NCI-H1436 treated with DMSO at 0.1 percent for 48 hours (cell line): ENCODE measurements at regions not wholly inside any gene's neighbourhood (a gene's known extent, or its start where the extent isn't known, plus 50 kb on each side); places are given as distances from the start of the nearest gene placed in this dataset.
"Not testable (repeated sequence)": the region's sequence is repeated elsewhere in the genome, so short reads cannot be mapped to it uniquely, and the experiment has no call there.

Experiments used
- DNase-seq: peaks from one replicate; lab custom pipeline; 2025; lab: John Stamatoyannopoulos, UW

DNA sequence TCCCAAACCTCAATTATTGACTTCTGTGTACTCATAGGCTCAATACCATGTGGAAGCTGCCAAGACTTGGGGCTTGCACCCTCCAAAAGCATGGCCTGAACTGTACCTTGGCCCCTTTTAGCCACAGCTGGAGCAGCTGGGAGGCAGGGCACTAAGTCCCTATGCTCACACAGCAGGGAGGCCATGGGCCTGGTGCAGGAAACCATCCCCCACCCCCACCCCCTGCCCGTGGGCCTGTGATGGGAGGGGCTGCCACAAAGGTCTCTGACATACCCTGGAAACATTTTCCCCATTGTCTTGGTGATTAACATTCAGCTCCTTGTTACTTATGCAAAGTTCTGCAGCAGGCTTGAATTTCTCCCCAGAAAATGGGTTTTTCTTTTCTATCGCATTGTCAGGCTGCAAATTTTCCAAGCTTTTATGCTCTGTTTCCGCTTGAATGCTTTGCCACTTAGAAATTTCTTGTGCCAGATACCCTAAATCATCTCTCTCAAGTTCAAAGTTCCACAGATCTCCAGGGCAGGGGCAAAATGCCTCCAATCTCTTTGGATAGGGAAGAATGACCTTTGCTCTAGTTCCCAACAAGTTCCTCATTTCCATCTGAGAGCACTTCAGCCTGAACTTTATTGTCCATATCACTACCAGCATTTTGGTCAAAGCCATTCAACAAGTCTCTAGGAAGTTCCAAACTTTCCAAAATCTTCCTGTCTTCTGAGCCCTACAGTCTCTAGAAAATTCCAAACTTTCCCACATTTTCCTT is 141.8 kb downstream of the AHR start:
- not testable (repeated sequence) for DNase-seq

DNA sequence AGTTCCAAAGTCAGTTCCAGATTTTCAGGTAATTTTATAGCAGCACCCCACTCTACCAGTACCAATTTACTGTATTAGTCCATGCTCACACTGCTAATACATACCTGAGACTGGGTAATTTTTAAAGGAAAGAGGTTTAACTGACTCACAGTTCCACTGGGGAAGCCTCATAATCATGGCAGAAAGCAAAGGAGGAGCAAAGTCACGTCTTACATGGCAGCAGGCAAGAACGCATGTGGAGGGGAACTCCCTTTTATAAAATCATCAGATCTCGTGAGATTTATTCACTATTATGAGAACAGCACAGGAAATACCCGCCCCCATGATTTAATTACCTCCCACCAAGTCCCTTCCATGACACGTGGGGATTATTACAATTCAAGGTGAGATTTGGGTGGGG is 142.4 kb downstream of the AHR start:
- DNase-seq, result no peak

DNA sequence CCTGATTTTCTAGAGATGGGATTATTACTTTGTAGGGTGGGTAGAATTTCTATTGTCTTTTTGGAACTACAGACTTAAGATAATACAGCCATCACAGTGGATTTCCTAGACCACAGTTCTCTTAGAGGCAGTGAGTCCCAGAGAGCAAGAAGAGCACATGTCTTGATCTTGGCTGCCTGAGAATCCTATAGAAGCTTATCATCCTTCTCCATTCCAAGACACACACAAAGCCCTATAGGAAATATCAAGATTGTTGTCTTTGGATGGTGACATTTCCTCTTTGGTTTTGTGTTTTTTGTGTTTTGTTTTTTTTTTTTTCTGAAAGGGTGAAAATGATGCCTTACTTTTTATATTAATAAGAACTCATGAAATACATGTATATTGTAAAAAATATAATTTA is 143.1 kb downstream of the AHR start:
- DNase-seq, result no peak

DNA sequence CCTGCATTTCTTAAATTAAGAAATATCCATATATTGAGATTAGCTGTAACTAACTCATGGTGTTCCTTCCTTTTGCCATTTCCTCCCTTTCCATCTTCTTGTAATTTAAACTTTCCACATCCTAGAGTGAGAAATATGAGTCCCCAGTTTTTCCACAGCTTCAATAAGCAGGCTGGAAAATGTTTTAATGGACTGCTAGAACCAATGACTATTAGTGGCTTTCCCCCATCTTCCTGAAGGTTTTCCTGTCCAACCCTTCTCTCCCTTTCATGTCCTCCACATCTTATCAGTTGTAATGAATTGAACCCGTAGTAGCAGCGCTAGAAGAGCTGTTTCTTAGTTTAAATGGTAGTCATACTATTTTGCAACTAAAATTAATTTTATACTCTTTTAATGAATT is 145.7 kb downstream of the AHR start:
- no peak for DNase-seq

DNA sequence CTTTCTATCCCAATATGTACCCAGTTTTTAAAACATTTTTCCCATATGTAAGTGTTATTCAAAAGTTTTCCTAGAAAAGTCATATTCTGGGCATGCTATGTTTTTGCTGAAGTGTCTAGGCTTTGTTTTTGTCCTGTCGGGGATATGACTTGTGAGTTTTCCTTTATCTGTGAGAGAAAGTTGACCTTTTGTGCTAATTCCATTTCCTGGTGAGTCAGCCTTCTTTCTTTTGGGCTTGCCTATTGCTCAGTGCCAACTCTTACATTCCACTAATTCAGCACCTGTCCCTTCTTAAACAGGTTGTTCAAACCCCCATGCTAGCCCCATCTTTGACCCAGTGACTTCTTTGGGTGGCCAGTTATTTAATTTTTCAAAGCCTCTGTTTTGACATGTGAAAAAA is 146.2 kb downstream of the AHR start:
- no peak for DNase-seq

DNA sequence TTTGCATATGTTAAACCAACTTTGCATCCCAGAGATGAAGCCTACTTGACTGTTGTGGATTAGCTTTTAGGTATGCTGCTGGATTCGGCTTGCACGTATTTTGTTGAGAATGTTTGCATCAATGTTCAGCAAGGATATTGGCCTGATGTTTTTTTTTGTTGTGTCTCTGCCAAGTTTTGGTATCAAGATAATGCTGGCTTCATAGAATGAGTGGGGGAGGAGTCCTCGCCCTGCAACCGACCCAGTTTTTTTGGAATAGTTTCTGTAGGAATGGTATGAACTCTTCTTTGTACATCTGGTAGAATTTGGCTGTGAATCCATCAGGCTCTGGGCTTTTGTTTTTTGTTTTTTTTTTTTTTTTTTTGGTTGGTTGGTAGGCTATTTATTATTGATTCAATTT is 147.9 kb downstream of the AHR start:
- DNase-seq, result no peak

DNA sequence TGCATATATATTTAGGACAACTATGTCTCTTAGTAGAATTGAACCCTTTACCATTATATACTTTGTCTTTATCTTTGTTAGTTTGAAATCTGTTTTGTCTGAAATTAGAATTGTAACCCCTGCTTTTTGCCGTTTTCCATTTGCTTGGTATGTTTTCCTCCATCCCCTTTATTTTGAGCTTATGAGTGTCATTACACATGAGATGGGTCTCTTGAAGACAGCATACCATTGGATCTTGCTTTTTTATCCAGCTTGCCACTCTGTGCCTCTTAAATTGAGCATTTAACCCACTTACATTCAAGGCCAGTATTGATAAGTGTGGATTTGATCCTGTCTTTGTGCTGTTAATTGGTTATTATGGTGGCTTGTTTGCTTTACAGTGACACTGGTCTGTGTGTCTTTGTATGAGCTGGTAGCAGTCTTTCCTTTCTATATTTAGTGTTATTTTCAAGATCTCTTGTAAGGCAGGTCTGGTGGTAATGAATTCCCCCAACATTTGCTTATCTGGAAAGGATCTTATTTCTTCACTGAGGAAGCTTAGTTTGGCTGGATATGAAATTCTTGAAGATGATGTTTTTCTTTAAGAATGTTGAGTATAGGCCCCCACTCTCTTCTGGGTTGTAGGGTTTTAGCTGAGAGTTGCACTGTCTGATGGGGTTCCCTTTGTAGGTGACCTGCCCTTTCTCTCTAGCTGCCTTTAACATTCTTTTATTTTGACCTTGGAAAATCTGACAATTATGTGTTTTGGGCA is 149.5 kb downstream of the AHR start:
- DNase-seq, result no peak

DNA sequence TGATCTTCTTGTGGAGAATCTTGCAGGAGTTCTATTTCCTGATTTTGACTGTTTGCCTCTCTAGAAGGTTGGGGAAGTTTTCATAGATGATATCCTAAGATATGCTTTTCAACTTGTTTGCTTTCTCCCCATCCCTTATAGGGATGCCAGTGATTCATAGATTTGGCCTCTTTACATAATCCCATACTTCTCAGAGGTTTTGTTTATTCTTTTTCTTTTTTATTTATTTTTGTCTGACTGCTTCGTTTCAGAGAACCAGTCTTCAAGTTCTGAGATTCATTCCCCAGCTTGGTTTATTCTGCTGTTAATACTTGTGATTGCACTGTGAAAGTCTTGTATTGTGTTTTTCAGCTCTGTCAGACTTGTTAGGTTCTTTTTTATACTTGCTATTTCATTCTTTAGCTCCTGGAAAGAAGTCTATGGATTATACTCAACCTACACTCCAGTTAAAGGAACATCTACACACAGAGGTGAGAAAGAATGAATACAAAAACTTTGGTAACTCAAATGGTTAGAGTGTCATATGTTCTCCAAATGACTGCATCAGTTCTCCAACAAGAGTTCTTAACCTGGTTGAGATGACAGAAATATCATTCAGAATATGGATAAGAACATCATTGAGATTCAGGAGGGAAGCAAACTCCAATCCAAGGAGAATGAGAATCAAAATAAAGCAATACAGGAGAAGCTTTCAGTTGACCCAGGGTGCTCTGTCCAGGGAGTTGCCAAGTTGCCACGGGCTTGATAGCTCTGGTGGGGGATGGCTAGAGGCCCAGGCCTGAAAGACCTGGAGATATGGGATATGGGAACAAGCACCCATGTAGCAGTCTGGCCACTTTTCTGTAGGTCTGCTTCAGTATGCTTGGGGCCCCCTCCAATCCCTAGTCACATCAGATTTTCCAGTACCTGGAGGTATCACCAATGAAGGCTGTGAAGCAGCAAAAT is 150.3 kb downstream of the AHR start:
- no peak for DNase-seq

DNA sequence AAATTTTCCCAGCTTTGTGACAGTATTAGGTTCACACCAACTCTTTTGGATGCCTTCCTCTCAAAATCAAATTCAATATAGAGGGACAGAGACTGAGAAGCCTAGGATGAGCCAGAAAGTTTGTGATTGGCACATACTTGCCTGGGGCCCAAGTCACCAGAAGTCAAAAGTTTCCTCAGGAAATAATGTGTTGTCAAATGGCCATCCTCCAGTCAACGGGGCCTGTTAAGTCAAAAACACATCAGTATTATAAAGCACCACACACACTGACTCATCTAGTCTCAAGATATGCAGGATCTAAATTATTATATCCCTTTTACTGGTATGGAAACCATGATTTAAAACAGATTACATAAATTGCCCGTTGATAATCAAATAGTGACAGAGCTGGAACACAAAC is 158.1 kb downstream of the AHR start:
- no peak for DNase-seq

DNA sequence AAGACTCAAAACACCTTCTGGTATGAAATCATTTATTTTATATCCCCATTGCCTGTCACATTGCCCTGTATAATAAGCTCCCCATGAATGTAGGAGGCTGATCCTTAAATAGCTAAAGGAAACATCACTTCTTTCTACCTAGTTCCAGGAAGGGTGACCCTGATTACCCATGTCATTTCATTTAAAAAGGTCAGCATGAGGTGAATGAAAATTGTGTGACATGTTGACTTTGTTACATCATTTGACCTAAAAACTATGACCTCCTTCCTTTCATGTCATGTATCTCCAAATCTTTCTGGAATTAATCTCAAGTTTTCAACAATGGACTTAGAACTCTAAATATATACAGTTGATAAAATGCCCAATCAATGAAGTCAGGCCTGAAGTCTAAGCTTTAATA is 161.5 kb downstream of the AHR start:
- no peak for DNase-seq

DNA sequence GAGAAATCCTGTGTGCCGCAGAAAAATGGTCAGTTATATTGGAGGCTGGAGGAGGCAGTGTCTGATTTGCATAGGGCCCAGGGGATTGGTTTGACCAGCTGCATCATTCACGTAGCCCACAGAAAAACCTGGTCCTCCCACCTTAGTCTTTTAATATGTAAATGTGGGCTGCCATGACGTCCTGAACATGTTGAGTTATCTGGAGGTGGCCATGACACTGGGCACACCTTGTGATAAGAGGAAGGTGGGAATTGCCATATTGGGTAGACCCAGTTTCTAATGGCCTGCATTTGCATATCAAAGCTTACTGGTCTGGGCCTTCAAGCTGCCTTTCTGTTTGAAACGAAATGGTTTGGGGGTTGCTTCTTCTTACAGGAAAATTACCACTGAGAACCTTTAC is 162.2 kb downstream of the AHR start:
- no peak for DNase-seq

DNA sequence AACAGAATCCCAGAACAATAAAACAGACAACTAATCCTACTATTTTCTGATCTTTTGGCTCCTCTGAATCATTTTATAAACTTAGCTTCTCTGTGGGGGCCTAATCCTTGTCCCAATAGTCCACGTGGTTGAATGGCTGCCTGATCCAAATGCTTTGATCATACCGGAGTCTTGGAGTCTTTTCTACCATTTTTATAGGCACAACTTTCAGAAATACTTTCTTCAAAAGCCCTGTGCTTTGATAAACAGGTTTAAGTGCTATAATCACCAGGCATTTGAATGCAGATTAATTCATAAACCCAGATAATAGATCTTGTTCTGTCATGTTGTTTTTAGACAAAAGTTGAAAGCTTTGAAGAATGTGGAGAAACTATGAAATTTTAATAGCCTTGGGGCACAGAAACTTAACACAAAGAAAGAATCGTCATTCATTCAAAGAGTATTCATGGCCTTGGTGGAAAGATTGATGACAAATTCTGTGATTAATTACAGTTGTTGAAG is 163.7 kb downstream of the AHR start:
- no peak for DNase-seq

DNA sequence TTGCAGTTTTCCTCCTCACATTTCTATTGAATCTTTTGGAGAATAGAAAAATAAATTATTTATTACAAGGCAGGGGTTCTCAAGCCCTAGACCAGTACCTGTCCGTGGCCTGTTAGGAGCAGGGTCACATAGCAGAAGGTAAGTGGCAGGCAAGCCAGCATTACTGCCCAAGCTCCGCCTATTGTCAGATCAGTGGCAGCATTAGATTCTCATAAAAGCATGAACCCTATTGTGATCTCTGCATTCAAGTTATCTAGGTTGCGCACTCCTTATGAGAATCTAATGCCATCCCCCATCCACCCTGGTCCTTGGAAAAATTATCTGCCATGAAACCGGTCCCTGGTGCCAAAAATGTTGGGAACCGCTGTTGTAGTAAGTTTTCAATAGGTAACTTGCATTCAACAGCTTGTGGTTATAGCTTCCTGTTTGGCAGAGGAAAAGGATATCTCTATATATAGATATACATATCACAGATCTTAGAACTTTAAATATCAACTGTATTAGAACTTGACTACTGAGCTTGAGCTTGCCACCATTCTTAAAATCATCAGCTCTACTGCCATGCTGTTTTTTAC is 165.1 kb downstream of the AHR start:
- DNase-seq, result no peak

DNA sequence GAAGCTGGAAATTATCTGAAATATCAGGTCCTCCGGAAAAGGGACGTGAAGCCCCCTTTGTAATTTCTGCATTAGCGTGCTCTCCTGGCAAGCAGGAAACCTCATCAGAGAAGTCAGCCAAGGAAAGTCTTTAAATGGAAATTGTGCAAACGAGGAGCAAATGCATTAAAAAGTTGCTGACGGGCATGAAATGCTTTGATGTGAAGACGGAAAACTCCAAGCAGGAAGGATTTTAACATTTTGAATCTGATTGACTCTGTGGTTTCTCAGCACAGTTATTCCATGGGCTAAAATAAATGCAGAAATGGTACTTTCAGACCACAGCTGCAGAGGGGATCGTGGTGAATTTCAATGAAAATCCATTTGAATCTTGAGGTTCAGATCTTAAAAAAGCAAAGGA is 167.8 kb downstream of the AHR start:
- no peak for DNase-seq

DNA sequence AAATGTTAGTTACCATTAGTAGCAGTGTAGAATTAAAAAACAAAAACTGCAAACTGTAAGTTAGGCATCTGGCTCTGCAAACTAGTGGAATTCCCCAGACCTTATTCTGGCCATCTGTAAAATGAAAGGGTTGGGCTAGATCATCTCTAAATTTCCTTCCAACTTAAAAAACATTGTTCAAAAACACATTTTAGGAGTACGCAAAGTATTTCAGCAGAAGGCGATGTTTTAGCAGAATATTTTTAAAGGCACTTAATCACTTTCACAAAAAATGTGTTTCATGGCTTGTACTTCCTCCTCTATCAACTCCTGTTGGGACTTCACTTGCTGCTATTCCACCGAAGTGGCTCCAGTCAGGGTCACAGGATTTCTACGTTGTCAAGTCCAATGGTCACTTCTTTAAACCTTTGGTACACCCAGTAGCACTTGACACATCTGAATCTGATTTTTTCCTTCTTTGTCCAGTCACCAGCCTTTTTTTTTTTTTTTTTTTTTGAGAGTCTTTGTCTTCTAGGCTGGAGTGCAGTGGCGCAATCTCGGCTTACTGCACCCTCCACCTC is 169.0 kb downstream of the AHR start:
- no peak for DNase-seq

DNA sequence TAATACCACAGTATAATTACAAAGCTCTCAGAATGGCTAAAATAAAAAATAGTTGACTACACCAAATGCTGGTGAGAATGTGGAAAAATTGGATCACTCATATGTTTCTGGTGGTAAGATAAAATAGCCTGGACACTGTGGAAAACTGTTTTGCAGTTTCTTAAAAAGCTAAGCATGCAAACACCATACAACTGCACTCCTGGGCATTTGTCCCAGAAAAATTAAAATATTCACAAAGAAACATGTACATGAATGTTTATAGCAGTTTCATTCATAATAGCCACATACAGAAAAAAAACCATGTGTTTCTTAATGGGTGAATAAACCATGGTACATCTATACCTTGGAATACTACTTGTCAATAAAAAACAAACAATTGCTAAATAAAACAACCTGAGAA is 172.9 kb downstream of the AHR start:
- DNase-seq, result no peak

DNA sequence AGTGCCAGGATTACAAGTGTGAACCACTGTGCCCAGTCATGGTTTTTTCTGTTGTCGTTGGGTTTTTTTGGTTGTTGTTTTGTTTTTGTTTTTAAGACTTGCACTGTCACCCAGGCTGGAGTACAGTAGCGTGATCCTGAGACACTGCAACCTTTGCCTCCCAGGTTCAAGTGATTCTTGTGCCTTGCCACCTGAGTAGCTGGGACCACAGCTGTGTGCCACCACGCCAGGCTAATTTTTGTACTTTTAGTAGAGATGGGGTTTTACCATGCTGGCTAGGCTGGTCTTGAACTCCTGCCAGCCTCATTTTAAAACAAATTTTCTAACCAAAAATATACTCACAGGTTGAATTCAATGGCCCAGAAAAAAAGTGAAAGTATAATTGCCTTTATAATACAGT is 174.1 kb downstream of the AHR start:
- DNase-seq, result no peak

DNA sequence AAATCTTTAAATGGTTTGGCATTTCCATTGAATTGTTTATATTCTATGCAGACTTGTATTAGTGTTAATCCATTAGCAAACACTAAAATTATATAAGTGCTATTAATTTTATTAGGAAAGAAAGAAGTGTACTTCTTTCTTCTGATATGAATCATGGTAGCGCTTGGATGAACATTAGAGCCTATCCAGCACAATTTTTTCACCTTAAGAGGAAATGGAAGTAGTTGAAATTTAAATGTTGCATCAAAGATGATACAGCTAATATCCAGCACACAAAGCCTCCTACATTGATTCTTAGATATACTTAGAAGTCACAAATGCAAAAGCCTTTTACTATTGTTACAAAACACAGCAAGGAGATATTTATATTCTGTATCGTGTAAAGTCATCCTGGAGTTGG is 174.5 kb downstream of the AHR start:
- no peak for DNase-seq

DNA sequence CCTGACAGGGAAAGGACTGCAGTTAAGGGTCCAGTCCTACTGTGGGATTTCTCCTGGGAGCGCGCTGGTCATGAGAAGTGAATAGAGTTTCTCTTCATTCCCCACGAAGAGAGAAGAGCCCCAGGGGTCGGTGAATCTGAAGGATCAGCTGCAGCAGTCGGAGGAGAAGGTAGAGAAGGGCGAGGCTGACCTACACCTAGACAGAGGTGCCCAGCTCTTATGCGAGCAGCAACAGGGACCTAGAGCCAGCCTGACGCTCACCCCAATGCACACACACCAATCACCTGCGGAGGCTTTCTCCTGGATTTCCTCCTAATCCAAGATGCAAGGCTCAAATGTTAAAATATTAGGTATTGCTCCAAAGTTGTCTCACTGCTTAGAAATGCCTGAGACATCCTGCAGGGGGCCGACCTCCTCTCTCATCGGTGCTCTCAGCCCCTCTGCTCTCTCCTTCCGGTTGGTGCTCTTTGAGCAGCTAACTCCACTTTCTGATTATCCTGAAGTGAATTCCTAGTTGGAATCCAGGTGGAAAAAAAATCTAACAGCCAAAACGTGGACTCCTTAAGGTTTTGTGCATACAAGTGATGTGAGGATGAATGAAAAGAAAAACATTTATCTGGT is 176.4 kb downstream of the AHR start:
- no peak for DNase-seq

DNA sequence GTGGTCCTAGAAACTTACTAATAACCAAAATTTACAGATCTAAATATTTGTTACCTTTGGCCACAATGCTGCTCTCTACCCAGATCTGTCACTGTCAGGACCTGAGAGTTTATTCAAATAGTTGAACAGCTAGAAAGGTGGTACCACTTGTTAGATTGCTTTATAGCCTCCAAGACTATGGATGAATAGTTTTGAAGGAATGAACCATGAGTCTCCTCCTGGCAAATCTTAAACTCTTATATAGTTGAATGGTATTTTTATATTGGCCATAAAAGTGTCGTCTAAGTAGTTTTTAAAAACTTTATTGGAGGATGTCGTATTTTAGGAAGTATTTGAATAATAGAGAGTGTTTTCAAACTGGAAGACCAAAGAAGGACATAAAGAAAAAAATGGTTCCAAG is 178.7 kb downstream of the AHR start:
- DNase-seq, result no peak

DNA sequence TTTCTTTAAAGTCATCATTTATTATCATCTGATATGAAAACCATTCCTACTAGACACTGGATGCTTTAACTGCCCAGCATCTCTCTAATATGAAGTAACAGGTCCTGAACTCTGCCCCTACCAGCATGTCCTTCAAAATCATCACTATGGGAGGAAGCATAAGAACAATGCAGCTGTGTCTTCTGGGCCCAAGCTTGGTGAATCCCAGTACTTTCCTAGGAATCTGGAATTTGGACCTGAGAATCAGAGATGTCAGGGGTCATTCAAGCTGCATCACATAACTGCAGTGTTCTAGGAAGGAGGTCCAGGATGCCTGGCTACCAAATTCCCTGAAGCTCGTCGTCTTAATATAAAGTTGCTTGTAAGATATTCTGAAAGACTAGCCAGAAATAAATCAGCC is 182.7 kb downstream of the AHR start:
- no peak for DNase-seq
